NT2/D1 (cell line): ENCODE measurements at regions not wholly inside any gene's neighbourhood (a gene's known extent, or its start where the extent isn't known, plus 50 kb on each side); places are given as distances from the start of the nearest gene placed in this dataset.

Source experiments
- SUZ12 ChIP-seq: IDR thresholded peaks from 2 replicates; pipeline ENCODE4 v1.6.1; 2011; ENCODE audit not compliant: insufficient read length, insufficient read depth; ENCODE audit errors: extremely low read depth
- YY1 ChIP-seq: IDR thresholded peaks from 2 replicates; pipeline ENCODE4 v1.6.1; 2011; ENCODE audit not compliant: insufficient read length, insufficient read depth
- ZNF274 ChIP-seq: IDR thresholded peaks from 2 replicates; pipeline ENCODE4 v1.6.1; 2011; ENCODE audit warnings: mild to moderate bottlenecking, low read depth, low read length

GRCh38 chr14:83827383-83827782 is 1702.6 kb upstream of the FLRT2 start:
- TF ChIP-seq ZNF274 (no peak), YY1 (no peak), SUZ12 (no peak)
